Glutamatergic neuron (in vitro differentiated cells): ENCODE measurements at regions not wholly inside any gene's neighbourhood (a gene's known extent, or its start where the extent isn't known, plus 50 kb on each side); places are given as distances from the start of the nearest gene placed in this dataset.

Experiments used
- DNase-seq: peaks from one replicate; pipeline ENCODE4 v3.0.0; 2022
- H3K27ac Mint-ChIP-seq: one replicate; pipeline ENCODE4 v1.8.0; 2020; ENCODE audit warnings: mild to moderate bottlenecking, mixed read lengths, inconsistent platforms; ENCODE audit not compliant: unreplicated experiment
- H3K27me3 Mint-ChIP-seq: one replicate; pipeline ENCODE4 v1.8.0; 2020; ENCODE audit warnings: mild to moderate bottlenecking, moderate library complexity, mixed read lengths, inconsistent platforms; ENCODE audit not compliant: unreplicated experiment
- H3K36me3 Mint-ChIP-seq: one replicate; pipeline ENCODE4 v1.8.0; 2020; ENCODE audit warnings: mild to moderate bottlenecking, mixed read lengths, inconsistent platforms; ENCODE audit not compliant: unreplicated experiment
- H3K4me1 Mint-ChIP-seq: one replicate; pipeline ENCODE4 v1.8.0; 2020; ENCODE audit warnings: mild to moderate bottlenecking, low read depth, mixed read lengths, inconsistent platforms; ENCODE audit not compliant: unreplicated experiment
- H3K4me3 Mint-ChIP-seq: one replicate; pipeline ENCODE4 v1.8.0; 2020; ENCODE audit warnings: mild to moderate bottlenecking, mixed read lengths, inconsistent platforms; ENCODE audit not compliant: unreplicated experiment
- H3K9me3 Mint-ChIP-seq: one replicate; pipeline ENCODE4 v1.8.0; 2020; ENCODE audit warnings: mild to moderate bottlenecking, moderate library complexity, mixed read lengths, inconsistent platforms; ENCODE audit not compliant: unreplicated experiment
- CTCF ChIP-seq: fragments of 200-600 bp; sonication (generic); IDR thresholded peaks from one replicate; pipeline ENCODE4 v1.5.0; 2021; ENCODE audit not compliant: partially characterized antibody, unreplicated experiment

- Mint-ChIP-seq H3K9me3 (peaks cover 5% of the 10 kb centered on the region), H3K4me3 (no peak overlapping the region), H3K4me1 (peaks cover 4% of the 10 kb centered on the region), H3K27ac (no peak overlapping the region), H3K36me3 (peaks cover 12% of the 10 kb centered on the region), H3K27me3 (peaks cover 7% of the 10 kb centered on the region)
- no peak for TF ChIP-seq CTCF
- DNase-seq = no peak
Observed at GRCh38 chr9:92176068-92176799, 61.0 kb upstream of the SPTLC1 start.

GRCh38 chr9:92175441-92175840, 60.2 kb upstream of the SPTLC1 start:
- TF ChIP-seq CTCF = no peak
- Mint-ChIP-seq H3K4me3 (no peak overlapping the region), H3K27ac (no peak overlapping the region)

GRCh38 chr9:92173318-92173717, 58.1 kb upstream of the SPTLC1 start:
- no peak for TF ChIP-seq CTCF
- Mint-ChIP-seq H3K4me1 (no peaks in the 10 kb centered on the region), H3K27me3 (peaks cover 3% of the 10 kb centered on the region), H3K27ac (peak overlapping the region; percentile 4), H3K36me3 (peaks cover 12% of the 10 kb centered on the region), H3K9me3 (peaks cover under 1% of the 10 kb centered on the region), H3K4me3 (no peak overlapping the region)
- no peak for DNase-seq

More at GRCh38 chr9:92175441-92175840, 60.2 kb upstream of the SPTLC1 start:
- Mint-ChIP-seq H3K36me3 (peaks cover 12% of the 10 kb centered on the region), H3K9me3 (peaks cover 5% of the 10 kb centered on the region), H3K4me1 (no peaks in the 10 kb centered on the region), H3K27me3 (peaks cover 2% of the 10 kb centered on the region)
- no peak for DNase-seq

GRCh38 chr9:92171822-92172221, 56.6 kb upstream of the SPTLC1 start:
- no peaks in the 10 kb centered on the region for H3K9me3 Mint-ChIP-seq
- no peak overlapping the region for H3K4me3 Mint-ChIP-seq
- H3K4me1 Mint-ChIP-seq = no peaks in the 10 kb centered on the region
- peaks cover 12% of the 10 kb centered on the region for H3K36me3 Mint-ChIP-seq
- TF ChIP-seq CTCF = no peak
- no peak overlapping the region for H3K27ac Mint-ChIP-seq
- no peak for DNase-seq
- peaks cover 3% of the 10 kb centered on the region for H3K27me3 Mint-ChIP-seq

- Mint-ChIP-seq H3K27ac (no peak overlapping the region), H3K9me3 (no peaks in the 10 kb centered on the region), H3K4me3 (no peak overlapping the region), H3K36me3 (peaks cover 12% of the 10 kb centered on the region), H3K27me3 (peaks cover 3% of the 10 kb centered on the region), H3K4me1 (no peaks in the 10 kb centered on the region)
- no peak for TF ChIP-seq CTCF
- DNase-seq = no peak
Observed at GRCh38 chr9:92171281-92171680, 56.1 kb upstream of the SPTLC1 start.
